Activated CD4-positive, CD25-positive, alpha-beta regulatory T cell treated with anti-CD3 and anti-CD28 coated beads, Interleukin-2, amount 50 U/mL, for 24 hours (primary cell): ENCODE measurements at regions not wholly inside any gene's neighbourhood (a gene's known extent, or its start where the extent isn't known, plus 50 kb on each side); places are given as distances from the start of the nearest gene placed in this dataset.

ENCODE experiments used
- ATAC-seq, 2 donors: fragments of 150-1000 bp; cut with Tn5 transposase; one replicate each; pipeline ENCODE4 v1.10.0; 2021; ENCODE audit warnings: mild to moderate bottlenecking in 1 of 2, moderate library complexity in 1 of 2

DNA sequence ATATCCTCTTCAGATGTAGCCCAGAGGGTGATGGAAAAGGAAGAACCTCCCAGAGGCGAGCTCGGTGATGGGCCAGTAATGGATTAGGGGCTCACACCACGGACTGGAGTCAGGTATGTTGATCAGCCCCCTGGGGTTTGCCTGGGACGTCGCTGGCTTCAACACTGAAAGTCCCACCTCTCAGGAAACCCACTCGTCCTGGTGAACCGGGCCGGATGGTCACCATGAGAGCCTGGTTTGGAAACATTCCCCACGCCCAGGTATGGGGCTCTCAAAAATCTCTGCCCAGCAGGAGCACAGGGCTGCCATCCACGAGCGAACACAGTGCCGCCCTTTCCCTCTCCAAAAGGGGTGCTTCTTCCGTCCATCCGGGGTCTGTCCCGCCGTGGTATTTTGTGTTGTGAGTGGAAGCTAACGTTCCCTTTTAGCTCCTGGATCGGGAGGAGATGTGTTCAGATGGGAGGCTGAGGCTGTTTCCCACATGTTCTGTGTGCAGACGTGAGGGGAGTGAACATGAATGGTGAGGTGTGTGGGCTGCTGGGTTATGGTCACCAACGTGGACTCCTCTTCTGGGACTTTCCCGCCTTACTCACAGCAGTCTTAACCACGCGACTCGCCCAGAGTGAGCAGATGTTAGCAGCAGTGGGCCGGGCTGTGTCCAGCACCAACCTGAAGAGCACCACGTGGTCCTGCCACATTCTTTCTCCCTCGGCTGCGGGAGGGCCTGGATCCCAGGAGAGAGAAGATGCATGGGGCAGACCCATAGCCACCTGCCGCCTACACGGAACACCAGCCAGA lies 139.2 kb downstream of the KIF26A start:
- ATAC-seq = no peak

DNA sequence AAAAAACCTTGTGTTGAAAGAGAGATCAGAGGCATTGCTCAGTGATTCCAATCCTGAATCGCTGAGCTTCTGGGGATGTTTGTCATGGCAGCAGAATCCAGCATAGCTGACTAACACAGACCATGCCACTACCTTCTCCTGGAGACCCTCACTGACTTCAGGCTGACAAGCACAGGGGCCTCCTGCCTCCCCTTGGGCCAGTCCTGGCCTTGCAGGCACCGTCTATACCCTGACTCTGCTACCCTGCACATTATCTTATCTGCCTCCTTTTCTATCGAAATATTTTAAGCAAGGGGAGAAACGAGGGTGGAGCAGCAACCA lies 139.8 kb downstream of the KIF26A start:
- ATAC-seq = no peak

DNA sequence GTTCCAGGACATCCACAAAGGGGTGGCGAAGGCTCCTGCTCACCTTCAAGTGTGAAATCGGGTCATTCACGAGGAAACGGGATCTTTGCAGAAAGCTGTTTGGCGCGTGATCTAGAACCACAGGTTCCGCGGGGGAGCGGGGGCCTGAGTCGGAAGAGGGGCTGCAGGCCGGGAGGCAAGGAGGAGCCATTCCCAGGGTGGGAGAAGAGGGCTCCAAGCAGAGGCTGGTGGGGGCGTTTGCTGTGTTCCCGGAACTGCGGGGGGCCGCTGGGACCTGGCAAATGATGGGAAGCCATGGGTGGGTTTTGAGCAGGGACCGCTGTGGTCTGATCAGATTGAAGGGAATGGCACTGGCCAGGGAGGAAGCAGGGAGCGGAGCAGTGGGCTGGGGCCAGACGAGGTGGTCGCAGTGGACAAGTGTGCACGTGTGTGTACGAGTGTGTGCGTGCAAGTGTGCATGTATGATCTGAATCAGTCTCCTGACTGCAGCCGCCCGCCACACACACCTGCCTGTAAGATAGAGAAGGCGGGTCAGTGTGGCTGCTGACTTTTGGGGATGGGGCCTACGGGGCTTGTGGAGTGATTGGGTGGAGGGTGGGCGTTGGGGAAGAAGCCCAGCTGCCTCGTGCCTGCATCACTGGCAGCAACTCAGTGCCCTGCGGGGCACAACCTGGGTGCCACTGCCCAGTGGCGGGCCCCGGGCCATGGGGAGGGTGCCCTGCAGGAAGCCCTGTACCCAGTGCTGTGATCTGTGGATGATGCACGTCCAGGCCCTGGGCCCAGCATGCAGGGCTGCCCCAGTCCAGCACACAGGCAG lies 141.9 kb downstream of the KIF26A start:
- no peak for ATAC-seq

DNA sequence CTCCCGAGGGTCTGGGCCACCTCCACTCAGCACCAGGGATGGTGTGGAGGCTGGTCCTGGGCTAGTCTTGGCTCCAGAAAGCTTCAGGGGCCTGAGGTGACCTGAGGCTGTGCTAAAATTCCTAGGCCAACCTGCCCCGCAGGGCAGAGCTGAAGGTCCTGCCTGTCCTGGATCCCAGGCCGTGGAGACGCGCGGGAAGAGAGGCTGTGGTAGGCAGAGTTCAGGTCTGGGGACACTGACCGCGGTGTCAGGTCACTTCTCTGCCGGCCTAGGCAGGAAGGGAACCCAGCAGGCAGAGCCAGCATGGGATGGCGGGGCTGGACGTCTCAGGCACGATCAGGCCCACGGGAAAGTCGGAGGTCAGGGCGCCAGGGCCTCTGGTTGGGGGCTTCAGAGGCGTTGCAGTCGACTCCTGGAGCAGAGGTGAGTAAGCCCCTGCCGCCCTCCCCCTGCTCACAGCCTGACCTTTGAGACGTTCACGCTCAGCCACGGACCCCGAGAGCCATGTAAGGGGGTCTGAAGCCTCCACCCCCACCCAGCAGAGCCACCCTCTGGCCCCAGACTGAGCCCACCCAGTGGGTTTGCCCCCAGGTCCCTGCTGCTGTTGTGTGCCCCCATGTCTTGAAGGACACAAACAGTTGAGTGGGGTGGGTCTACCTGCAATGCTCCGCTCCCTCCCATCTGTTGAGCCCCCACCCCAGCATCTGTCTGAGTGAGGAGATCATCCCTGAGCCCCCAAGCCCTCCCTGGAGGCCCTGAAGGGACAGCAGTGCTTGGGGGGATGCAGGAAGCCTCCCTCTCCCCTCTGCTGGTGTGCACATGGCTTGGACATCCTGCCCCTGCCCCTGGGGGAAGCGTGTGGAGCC lies 142.7 kb downstream of the KIF26A start:
- no peak for ATAC-seq

DNA sequence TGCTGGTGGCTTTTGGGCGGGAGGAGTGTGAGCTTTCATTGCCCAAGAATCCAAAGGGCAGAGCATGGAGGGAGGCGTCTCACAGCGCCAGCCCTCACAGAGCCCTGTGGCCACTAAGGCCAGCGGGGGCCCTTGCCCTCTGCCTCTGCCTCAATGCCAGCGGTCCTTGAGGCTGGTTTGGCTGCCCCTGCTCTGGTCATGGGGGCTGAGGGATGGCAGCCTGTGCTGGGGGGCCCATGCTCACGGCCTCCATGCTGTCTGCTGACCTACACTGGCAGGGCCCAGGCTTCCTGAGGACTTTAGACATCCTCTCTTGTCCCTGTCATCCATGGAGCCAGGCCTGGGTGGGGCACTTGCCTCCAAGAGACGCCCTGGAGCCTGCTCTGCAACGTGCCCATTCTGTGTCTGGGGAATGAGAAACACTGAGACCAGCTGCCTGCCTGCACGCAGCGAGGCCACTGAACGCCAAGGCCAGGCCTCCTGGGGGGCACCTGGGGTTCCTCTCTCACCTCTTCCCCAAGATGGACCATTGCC lies 143.4 kb downstream of the KIF26A start:
- ATAC-seq = no peak

DNA sequence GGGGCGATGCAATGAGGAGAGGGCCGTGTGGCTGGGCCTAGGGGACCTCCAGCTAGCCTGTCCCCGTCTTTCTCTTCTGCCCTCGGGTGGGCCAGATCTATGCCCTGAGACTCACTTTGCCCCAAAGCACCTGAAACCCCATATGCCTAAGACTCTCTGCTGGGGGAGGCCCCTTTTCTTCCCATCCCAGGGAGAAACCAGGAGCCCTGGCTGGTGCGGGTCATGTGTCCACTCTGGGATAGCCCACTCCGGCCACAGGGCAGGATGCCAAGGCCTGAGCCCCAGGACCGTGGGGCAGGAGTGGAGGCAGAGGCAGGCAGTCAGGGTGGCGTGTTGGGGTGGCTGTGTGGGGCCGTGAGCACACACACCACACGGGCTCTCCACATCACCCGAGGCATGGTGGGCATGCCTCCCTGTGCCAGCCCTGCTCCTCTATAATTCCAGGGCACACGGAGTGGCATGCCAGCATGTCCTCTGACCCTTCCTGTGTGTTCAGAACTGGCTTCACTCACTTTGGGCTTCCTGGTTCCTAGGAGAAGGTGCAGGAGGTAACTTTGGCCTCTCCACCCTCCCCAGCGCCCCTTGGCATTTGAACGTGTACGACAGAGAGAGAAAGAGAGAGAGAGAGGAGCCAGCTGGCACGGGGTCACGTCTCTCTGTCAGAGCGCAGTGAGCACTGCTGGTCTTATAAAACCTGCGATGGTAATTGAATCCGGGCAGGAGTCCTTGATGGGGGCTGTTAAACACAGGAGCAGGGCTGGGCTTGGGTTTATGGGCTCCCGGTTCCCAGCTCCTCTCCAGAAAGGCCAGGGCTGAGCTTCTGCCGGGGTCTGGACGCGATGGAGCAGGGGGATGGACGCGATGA lies 144.2 kb downstream of the KIF26A start:
- ATAC-seq = no peak

DNA sequence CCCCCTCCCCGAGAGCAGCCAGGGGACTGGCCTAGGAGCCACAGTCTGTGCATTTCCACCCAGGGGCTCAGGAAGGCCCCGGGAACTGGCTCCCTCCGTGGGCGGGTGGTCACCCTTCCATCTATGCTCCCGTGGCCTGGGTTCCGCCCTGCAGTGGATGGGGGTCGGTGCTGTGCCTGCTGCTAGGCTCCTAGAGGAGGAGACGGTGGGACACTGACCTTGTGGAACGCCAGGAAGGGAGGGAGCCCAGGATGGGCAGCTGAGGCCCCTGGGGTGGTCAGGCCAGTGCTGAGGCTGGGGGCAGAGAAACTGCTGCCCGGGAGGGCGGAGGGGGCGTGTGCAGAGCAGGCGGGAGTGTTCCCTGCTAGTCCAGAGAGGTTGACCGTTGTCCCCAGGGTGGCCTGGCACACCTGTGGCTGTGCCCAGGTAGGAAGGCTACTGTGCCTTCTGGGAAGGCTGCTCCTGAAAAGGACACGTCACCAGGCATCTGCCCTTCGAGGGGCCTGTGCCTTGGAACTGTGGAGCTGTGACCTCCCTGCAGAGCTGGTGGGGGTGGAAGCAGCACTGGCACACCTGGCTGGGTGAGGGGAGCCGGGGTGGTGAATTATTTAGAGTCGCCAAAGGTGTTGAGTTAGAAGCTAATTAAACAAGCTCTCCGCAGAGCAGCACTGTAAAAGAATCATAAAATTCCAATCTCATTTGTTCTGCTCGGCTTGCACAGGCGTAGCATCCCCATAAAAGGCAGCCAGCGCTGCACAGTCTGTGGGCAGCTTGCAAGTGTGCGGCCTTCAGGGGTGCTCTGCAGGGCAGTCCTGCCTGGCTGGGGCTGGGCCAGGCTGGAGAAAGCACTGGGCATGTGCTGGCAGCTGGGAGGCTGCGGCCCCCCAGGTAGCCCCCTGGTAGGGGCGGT lies 145.1 kb downstream of the KIF26A start:
- ATAC-seq = no peak

DNA sequence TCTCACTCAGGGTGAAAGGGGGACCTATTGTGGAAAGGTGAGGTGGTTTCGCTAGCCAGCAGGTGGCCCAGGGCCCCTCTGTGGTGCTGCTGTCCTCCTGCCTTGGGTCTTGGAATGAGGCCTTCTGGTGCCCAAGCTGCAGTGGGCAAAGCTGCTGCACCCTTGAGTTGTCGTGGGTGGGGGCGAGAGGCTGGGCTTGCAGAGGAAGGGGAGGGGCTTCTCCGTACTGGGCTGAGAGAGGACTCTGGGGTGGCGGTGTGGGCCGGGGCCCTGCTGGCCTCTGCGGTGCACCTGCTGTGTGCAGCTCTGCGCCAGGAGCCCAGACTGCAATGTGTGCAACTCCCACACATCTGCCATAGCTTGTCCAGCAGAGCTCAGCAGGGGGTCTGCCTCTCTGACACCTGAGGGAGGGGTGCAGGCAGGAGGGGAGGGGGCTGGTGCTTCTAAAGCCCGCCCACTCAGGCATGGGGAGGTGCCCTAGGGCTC lies 145.8 kb downstream of the KIF26A start:
- no peak for ATAC-seq

DNA sequence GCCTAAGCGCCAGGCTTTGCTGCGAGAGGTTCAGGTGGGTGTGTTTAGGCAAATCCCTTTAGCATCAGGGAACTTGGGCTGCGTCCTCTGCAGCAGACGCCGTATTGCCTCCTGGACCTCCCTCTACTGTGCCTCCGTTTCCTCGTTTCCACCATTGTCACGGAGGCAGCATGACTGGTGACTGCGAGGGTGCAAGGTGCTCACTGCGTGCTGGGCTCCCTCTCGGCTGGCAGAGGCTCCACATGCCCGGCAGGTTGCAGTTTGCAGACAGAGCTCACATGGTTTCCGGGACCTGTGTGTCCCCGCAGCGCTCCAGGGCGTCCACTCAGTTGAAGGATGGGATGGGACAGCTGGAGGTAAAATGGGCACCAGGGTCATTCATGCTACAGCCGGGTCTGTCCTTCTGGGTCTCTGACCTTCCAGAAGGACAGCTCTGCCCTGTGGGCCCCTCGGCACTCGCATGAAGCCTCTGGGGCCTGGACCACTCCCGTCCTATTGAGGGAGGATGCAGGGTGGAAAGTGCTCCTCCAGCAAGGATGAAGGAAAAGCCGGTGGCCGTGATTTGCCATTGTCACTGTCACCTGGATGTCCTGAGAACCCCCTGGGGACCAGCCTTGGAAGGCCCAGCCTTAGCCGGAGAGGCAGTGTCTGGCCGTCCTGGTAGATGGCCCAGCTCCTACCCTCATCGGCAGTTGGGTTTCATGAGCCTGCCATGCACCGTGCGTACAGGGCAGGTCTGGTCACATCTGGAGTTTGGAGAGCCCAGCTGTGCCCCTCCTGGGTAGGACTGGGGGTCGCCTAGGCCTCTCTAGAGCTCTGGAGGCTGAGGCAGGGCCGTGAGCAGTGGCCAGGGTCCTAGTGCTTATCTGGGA lies 146.5 kb downstream of the KIF26A start:
- ATAC-seq = no peak

DNA sequence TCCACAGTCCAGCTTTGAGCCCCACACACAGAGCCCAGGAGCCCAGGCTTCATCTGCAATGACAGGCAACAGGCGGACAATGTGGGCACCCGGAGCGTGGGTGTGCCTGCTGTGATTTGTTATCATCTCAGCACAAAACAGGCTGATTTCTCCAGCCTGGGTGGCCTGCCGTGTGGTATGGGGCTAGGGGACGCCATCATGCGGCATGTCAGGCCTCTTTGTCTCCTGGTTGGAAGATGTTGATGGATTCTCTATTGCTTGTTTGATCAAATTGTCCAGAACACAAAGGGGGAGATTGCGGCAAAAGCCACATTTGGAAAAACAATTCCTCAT lies 147.1 kb downstream of the KIF26A start:
- no peak for ATAC-seq

DNA sequence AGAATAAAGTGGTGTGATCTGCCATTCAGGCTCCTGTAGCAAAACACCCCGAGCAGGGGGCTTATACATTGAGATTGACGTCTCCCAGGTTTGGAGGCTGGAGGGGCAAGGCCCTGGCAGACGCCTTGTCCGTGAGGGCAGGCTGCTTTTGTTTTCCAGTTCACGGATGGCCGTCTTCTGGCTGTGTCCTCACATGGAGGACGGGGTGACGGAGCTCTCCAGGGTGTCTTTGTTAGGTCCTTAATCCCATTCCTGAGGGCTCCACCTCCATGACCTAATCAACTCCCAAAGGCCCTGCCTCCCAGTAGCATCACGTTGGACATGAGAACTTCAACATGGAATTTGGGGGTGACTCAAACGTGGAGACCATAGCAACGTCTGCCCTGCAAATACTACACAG lies 147.7 kb downstream of the KIF26A start:
- no peak for ATAC-seq

DNA sequence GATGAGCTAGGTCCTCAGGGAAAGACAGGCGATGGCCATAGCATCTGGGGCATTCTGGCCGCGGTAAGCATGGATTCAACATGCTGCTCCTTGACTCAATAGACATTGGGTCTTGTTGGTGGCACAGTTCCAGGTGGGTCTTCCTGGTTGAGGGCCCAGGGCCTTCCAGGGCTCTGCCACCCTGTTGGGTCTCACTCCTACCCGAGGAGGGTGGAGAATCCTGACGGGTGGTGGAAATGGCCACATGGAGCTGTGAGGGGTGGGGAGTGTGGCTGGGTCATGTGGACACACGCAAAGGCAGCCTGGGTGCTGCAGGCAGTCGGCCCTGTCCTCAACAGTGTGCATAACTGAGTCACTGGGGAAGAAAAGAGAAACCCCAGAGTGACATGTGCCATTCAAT lies 148.1 kb downstream of the KIF26A start:
- ATAC-seq = no peak

DNA sequence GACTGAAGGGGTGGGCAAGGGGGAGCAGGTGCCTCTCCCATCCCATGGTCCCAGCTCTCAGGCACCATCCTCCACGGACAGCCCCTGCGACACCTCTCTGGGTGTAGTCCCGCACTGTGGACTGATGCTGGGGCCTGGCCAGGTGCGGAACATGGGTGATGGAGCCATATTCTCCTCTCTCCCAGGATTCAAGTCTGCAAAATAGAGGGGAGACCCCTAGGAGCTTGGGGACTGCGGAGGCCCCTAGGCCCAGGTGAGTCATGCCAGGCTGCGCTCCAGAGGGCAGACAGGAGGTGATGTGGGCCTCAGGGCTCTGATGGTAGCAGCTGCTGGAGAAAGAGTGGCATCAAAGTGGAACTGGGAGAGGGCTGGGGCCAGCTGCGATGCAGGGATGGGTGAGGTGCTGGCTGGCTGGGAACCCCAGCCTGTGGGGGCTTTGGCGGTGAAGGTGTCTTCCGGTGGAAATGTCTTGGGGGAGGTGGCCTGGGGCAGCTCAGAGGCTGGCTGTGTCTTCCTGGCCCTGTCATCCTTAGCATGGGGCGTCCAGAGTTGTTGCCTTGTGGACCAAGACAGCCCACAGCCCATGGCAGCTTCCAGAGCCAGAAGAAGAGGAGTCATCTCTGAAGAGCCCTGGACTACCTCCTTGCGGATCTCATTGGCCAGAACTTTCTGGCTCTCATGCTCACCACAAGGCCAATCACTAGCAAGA lies 149.1 kb downstream of the KIF26A start:
- ATAC-seq = no peak

DNA sequence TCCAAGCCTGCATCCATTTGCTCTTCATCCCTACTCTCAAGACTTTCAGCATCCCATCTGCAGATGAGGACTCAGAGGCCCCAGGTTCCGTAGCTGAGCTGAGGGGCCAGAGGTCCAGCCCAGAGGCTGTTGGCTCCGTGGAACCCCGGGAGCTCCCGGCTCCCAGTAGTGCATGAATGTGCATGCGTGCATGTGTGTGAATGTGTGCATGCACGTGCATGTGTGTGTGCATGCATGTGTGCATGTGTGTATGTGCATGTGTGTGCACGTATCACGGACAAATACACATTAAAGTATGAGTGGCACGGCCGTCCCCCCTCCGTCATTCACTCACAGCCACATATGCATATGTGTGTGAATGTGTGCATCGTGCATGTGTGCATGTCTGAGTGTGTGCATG lies 149.9 kb downstream of the KIF26A start:
- no peak for ATAC-seq

DNA sequence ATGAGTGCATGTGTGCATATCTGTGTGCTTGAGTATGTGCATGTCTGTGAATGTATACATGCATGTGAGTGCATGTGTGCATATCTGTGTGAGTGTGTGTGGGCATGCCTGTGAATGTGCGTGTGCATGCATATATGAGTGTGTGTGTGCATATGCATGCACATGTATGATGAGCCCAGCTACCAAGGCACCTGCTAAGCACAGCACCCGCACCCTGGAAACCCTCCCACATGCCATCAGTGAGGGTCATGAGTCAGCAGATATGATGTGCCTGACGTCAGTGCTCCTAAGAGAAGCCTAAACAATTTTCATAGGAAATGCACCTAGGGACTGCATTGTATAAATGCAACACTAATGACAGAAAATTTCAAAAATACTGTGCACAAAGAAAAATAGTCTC lies 151.1 kb downstream of the KIF26A start:
- no peak for ATAC-seq

DNA sequence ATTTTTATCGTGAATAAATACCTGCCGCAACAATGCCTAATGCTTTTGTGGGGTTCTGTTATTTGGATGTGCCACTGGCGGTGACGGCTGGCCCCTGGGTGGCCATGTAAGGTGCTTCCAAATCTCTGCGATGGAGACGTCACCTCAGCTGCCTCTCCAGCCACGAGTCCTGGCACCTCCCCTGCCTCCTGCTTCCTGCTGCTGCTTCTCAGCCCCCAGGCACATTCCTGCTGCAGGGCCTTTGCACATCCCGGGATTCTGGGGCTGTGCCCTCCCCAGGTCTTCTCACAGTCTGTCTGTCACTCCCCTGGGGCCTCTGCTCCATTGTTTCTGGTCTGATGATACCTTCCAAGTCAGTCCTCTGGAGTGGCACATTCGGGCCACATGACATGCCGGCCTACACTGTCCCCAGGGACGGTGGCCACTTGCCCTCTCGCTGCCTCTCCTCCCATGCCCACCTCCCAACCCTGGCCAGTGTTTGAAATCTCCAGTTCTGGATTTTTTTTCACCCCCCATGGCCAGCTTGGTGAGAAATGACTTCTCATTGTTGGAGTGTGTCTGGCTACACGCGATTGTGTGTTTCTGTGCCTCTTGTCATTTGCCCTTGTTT lies 151.8 kb downstream of the KIF26A start:
- no peak for ATAC-seq

DNA sequence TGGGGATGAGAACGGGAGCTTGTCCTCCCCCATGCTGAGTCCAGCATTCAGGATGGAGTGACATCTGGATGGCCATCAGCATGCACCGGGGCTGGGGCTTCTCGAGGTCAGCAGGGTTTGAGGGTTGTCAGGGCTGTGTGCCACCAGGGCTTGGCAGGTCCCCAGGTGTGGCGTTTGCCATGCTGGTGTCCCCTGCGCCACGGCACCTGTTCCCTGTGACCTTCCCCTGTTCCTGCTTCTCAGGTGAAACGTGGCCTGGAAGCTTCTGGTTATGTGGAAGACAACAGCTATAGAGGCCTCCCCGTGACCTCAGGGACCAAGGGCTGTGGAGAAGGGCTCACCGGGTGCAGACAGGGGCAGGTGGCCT lies 152.4 kb downstream of the KIF26A start:
- no peak for ATAC-seq

DNA sequence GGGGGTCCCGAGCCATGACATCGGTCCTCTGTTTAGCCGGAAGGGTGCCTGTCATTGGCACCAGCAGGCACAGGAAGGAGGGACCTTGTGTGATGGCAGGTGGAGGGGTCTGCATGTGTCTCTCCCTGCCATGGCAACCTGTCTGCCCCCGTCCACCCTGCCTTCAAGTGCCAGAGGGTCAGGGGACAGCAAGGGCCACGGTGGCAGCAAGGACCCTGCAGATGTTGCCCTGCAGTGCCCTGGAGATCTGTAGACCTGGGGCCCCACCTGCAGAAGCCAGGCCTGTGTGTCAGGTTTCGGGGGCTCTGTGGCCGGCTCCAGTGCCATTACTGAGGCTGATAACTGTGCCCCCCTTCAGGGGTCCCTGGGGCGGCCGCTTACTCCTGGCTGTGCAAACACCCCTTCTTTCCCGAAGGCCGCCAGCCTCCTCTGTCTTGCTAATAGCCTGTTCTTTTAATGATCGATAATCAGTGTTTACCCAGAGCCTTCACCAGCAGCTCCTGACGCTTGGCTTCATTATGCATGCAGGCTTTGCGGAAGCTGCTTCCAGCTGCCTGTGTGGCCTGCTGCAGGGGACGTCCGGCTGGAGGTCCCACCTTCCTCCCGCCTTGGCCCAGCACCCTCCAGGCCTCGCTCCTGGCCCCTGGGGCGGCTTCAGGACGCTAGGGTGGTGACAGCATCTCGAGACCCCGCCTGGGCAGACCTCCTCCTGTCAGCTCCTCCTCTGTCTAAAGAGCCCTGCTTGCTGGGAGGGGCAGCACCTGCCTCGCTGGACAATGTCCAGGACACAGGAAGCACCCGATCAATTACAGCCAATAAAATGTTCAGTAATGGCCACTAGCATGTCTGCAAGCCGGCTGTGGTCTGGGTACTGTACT lies 153.0 kb downstream of the KIF26A start:
- ATAC-seq = no peak
